A549 (cell line): ENCODE measurements at regions not wholly inside any gene's neighbourhood (a gene's known extent, or its start where the extent isn't known, plus 50 kb on each side); places are given as distances from the start of the nearest gene placed in this dataset.

Experiments used
- ATAC-seq, 2 experiments: fragments of 200-7000 bp in 1 of 2; fragments of >200 bp in 1 of 2; cut with Nextera tagmentation in 1 of 2; cut with Tn5 transposase in 1 of 2; 3 replicates each; pipeline versions ENCODE4 v1.8.0 to v1.9.1; 2018 to 2020; ENCODE audit warnings: mild to moderate bottlenecking in 1 of 2, moderate library complexity in 1 of 2
- CTCF ChIA-PET: fragments of 300-600 bp; sonication (Branson Sonifier 250); formaldehyde crosslinking; extraction: SDS; loops from one replicate; lab custom pipeline; 2021; ENCODE audit warnings: antibody characterized with exemption, inconsistent platforms; lab: Yijun Ruan, JAX
- POLR2A ChIA-PET: fragments of 350-600 bp; formaldehyde crosslinking; extraction: SDS; loops from one replicate; lab custom pipeline; 2021; ENCODE audit warnings: antibody characterized with exemption, inconsistent platforms; lab: Yijun Ruan, JAX
- DNase-seq, 2 experiments: peaks; one replicate each; pipeline versions ENCODE4 v3.0.0 to v3.0.0-alpha.2; 2011 to 2016; ENCODE audit warnings: low read depth in 1 of 2, low spot score in 1 of 2
- FAIRE-seq: peaks from 2 replicates; lab custom pipeline; 2011; peaks lifted over from hg19 to GRCh38; lab: Jason Lieb, UNC
- H3K27ac ChIP-seq, 2 experiments: fragments of >200 bp; sonication (Bioruptor Twin); formaldehyde crosslinking; 3 replicates each; pipeline ENCODE4 v1.5.1; 2016 to 2017
- H3K4me1 ChIP-seq: fragments of >200 bp; sonication (Bioruptor Twin); formaldehyde crosslinking; 3 replicates; pipeline ENCODE4 v1.6.1; 2016
- H3K4me2 ChIP-seq: fragments of >200 bp; sonication (Bioruptor Twin); formaldehyde crosslinking; 3 replicates; pipeline ENCODE4 v1.6.1; 2016
- H3K4me3 ChIP-seq: fragments of >200 bp; sonication (Bioruptor Twin); formaldehyde crosslinking; 3 replicates; pipeline ENCODE4 v1.5.1; 2016
- H3K9me3 ChIP-seq: fragments of >200 bp; sonication (Bioruptor Twin); formaldehyde crosslinking; 3 replicates; pipeline ENCODE4 v1.6.1; 2016
- ATOH8 ChIP-seq: fragments of 250-450 bp; sonication (Bioruptor Pico); IDR thresholded peaks from 2 replicates; pipeline ENCODE4 v1.5.0; 2020; ENCODE audit warnings: low read depth, mild to moderate bottlenecking, moderate library complexity
- BHLHE40 ChIP-seq: IDR thresholded peaks from 2 replicates; pipeline ENCODE4 v1.6.1; 2012; ENCODE audit warnings: low read depth, low read length, inconsistent platforms
- CBX8 ChIP-seq: fragments of 200-600 bp; sonication (generic); IDR thresholded peaks from 2 replicates; pipeline ENCODE4 v1.6.1; 2016
- CHD2 ChIP-seq: fragments of 150-350 bp; IDR thresholded peaks from 2 replicates; pipeline ENCODE4 v1.6.1; 2014; ENCODE audit warnings: low read length; ENCODE audit not compliant: partially characterized antibody
- CHD4 ChIP-seq: fragments of 200-600 bp; sonication (generic); IDR thresholded peaks from 2 replicates; pipeline ENCODE4 v1.6.1; 2016; ENCODE audit warnings: antibody characterized with exemption, mild to moderate bottlenecking, borderline replicate concordance
- FOSB ChIP-seq: fragments of 250-450 bp; sonication (Bioruptor Pico); IDR thresholded peaks from 2 replicates; pipeline ENCODE4 v1.5.0; 2020; ENCODE audit warnings: mild to moderate bottlenecking, moderate library complexity
- FOXS1 ChIP-seq: fragments of 250-450 bp; sonication (Bioruptor Pico); IDR thresholded peaks from 2 replicates; pipeline ENCODE4 v1.5.0; 2020; ENCODE audit warnings: mild to moderate bottlenecking, moderate library complexity
- HOXB13 ChIP-seq: fragments of 250-450 bp; sonication (Bioruptor Pico); IDR thresholded peaks from 2 replicates; pipeline ENCODE4 v1.5.0; 2020; ENCODE audit warnings: low read depth, mild to moderate bottlenecking, moderate library complexity
- JUN ChIP-seq, 2 experiments: fragments of >200 bp; sonication (Bioruptor Twin); formaldehyde crosslinking; IDR thresholded peaks; 2 replicates in 1 of 2; 3 replicates in 1 of 2; pipeline ENCODE4 v1.6.1; 2016 to 2017
- JUNB ChIP-seq: fragments of >200 bp; sonication (Bioruptor Twin); formaldehyde crosslinking; IDR thresholded peaks from 2 replicates; pipeline ENCODE4 v1.6.1; 2016
- MAZ ChIP-seq: fragments of 150-350 bp; IDR thresholded peaks from 2 replicates; pipeline ENCODE4 v1.6.1; 2014; ENCODE audit warnings: antibody characterized with exemption, low read depth, low read length, borderline replicate concordance
- MYC ChIP-seq: IDR thresholded peaks from 2 replicates; pipeline ENCODE4 v1.6.1; 2012; ENCODE audit warnings: mild to moderate bottlenecking, inconsistent platforms, low read length, improper control_type of control experiment, borderline replicate concordance
- RAD21 ChIP-seq, 2 experiments: fragments of >200 bp in 1 of 2; sonication (Bioruptor Twin) in 1 of 2; formaldehyde crosslinking in 1 of 2; IDR thresholded peaks in 1 of 2; conservative IDR thresholded peaks in 1 of 2; 2 replicates in 1 of 2; 3 replicates in 1 of 2; pipeline ENCODE4 v1.6.1; 2012 to 2018; ENCODE audit warnings: inconsistent platforms in 1 of 2
- RCOR1 ChIP-seq: fragments of 150-350 bp; IDR thresholded peaks from 2 replicates; pipeline ENCODE4 v1.6.1; 2014; ENCODE audit warnings: antibody characterized with exemption, low read length, low read depth
- RFX5 ChIP-seq: fragments of 450-650 bp; IDR thresholded peaks from 2 replicates; pipeline ENCODE4 v1.7.1; 2014; ENCODE audit warnings: antibody characterized with exemption, mild to moderate bottlenecking, moderate library complexity
- TFCP2L1 ChIP-seq: fragments of 250-450 bp; sonication (Bioruptor Pico); IDR thresholded peaks from 2 replicates; pipeline ENCODE4 v1.5.0; 2021; ENCODE audit warnings: mild to moderate bottlenecking
- TP53 ChIP-seq: fragments of 250-450 bp; sonication (Bioruptor Pico); IDR thresholded peaks from 2 replicates; pipeline ENCODE4 v1.5.0; 2021; ENCODE audit warnings: mild to moderate bottlenecking, moderate library complexity
- USF2 ChIP-seq: fragments of 450-650 bp; IDR thresholded peaks from 2 replicates; pipeline ENCODE4 v1.6.1; 2014; ENCODE audit warnings: antibody characterized with exemption
- ZC3H11A ChIP-seq: fragments of 450-650 bp; IDR thresholded peaks from 2 replicates; pipeline ENCODE4 v1.6.1; 2014; ENCODE audit warnings: antibody characterized with exemption, mild to moderate bottlenecking
- ZSCAN20 ChIP-seq: fragments of 250-450 bp; sonication (Bioruptor Pico); IDR thresholded peaks from 2 replicates; pipeline ENCODE4 v1.8.0; 2022; ENCODE audit warnings: mild to moderate bottlenecking, moderate library complexity
- WGBS: methylation state at CpG from one replicate; pipeline ENCODE4 v1.1.6; 2017; ENCODE audit errors: missing lambda C conversion rate; 5-methylcytosine and 5-hydroxymethylcytosine counted together
- TF ChIP-seq, protein P1 (sequence below): IDR thresholded peaks from 2 replicates; pipeline ENCODE4 v1.6.1; 2012; ENCODE audit warnings: low read depth, borderline replicate concordance
- TF ChIP-seq, protein P2 (sequence below): fragments of 200-600 bp; sonication (generic); IDR thresholded peaks from 2 replicates; pipeline ENCODE4 v1.6.1; 2016; ENCODE audit warnings: antibody characterized with exemption, mild to moderate bottlenecking, moderate library complexity
- TF ChIP-seq, protein P3 (sequence below): IDR thresholded peaks from 2 replicates; pipeline ENCODE4 v1.6.1; 2012

GRCh38 chr15:29904757-29905417 lies 82.6 kb upstream of the TJP1 start:
- 86% methylated on average over 4 of the region's 4 CpGs for WGBS
- H3K4me2 ChIP-seq: no peak overlapping the region
- POLR2A ChIA-PET: no interaction called here
- TF ChIP-seq ZC3H11A (no peak), CHD4 (no peak), JUNB (no peak), MYC (no peak), CBX8 (no peak), CHD2 (no peak), BHLHE40 (no peak), FOSB (CRISPR knock-in tag) (no peak)
- TF ChIP-seq, protein P1, sequence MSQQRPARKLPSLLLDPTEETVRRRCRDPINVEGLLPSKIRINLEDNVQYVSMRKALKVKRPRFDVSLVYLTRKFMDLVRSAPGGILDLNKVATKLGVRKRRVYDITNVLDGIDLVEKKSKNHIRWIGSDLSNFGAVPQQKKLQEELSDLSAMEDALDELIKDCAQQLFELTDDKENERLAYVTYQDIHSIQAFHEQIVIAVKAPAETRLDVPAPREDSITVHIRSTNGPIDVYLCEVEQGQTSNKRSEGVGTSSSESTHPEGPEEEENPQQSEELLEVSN: no peak
- TF ChIP-seq, all 56 proteins: peak for 0
- no peak for ATAC-seq
- peak; percentile 28 for FAIRE-seq
- Histone ChIP-seq H3K4me1 (no peaks in the 10 kb centered on the region), H3K4me3 (no peak overlapping the region), H3K27ac (no peak overlapping the region), H3K9me3 (no peaks in the 10 kb centered on the region)
- CTCF ChIA-PET: interaction anchor here (1.6 kb wide), 1 partner anchor 20 kb away, joined by 5 read pairs; no protein-coding TSS in a partner anchor
- no peak for DNase-seq

- FAIRE-seq (peak; percentile 23), DNase-seq (no peak), ATAC-seq (no peak)
- no peak overlapping the region for H3K4me2 ChIP-seq
- no peaks in the 10 kb centered on the region for H3K4me1 ChIP-seq
- H3K27ac ChIP-seq: no peak overlapping the region
- POLR2A ChIA-PET: no interaction called here
- no peaks in the 10 kb centered on the region for H3K9me3 ChIP-seq
- no peak overlapping the region for H3K4me3 ChIP-seq
- 88% methylated on average over 6 of the region's 6 CpGs for WGBS
- CTCF ChIA-PET: interaction anchor here (0.9 to 1.8 kb wide), 2 partner anchors 17 to 22 kb away, joined by 4 to 5 read pairs; no protein-coding TSS in a partner anchor
- TF ChIP-seq ZSCAN20: no peak
- TF ChIP-seq RCOR1: no peak
- TF ChIP-seq MAZ: no peak
- TF ChIP-seq RFX5: no peak
- TF ChIP-seq TFCP2L1 (CRISPR knock-in tag): no peak
- TF ChIP-seq RAD21 (conservative IDR thresholded peaks at IDR 0.05 in 1 of 2, IDR thresholded peaks at IDR 0.05 in 1 of 2): no peak
- TF ChIP-seq FOXS1 (CRISPR knock-in tag): no peak
- no peak for TF ChIP-seq HOXB13 (CRISPR knock-in tag)
- no peak for TF ChIP-seq TP53
- TF ChIP-seq, protein P2, sequence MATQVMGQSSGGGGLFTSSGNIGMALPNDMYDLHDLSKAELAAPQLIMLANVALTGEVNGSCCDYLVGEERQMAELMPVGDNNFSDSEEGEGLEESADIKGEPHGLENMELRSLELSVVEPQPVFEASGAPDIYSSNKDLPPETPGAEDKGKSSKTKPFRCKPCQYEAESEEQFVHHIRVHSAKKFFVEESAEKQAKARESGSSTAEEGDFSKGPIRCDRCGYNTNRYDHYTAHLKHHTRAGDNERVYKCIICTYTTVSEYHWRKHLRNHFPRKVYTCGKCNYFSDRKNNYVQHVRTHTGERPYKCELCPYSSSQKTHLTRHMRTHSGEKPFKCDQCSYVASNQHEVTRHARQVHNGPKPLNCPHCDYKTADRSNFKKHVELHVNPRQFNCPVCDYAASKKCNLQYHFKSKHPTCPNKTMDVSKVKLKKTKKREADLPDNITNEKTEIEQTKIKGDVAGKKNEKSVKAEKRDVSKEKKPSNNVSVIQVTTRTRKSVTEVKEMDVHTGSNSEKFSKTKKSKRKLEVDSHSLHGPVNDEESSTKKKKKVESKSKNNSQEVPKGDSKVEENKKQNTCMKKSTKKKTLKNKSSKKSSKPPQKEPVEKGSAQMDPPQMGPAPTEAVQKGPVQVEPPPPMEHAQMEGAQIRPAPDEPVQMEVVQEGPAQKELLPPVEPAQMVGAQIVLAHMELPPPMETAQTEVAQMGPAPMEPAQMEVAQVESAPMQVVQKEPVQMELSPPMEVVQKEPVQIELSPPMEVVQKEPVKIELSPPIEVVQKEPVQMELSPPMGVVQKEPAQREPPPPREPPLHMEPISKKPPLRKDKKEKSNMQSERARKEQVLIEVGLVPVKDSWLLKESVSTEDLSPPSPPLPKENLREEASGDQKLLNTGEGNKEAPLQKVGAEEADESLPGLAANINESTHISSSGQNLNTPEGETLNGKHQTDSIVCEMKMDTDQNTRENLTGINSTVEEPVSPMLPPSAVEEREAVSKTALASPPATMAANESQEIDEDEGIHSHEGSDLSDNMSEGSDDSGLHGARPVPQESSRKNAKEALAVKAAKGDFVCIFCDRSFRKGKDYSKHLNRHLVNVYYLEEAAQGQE: no peak
- TF ChIP-seq ATOH8: no peak
- no peak for TF ChIP-seq BHLHE40
- TF ChIP-seq USF2: no peak
- no peak for TF ChIP-seq JUN (IDR thresholded peaks at IDR 0.05)
- TF ChIP-seq, protein P3, sequence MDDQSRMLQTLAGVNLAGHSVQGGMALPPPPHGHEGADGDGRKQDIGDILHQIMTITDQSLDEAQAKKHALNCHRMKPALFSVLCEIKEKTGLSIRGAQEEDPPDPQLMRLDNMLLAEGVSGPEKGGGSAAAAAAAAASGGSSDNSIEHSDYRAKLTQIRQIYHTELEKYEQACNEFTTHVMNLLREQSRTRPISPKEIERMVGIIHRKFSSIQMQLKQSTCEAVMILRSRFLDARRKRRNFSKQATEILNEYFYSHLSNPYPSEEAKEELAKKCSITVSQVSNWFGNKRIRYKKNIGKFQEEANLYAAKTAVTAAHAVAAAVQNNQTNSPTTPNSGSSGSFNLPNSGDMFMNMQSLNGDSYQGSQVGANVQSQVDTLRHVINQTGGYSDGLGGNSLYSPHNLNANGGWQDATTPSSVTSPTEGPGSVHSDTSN: no peak
These were observed 81.7 kb upstream of the TJP1 start for GRCh38 chr15:29903785-29904464.
